ENCODE measurements at regions not wholly inside any gene's neighbourhood (a gene's known extent, or its start where the extent isn't known, plus 50 kb on each side); places are given as distances from the start of the nearest gene placed in this dataset.

GRCh38 chr2:193776988-193777387 lies 1582.3 kb upstream of the TMEFF2 start:
- TF ChIP-seq, protein P1, sequence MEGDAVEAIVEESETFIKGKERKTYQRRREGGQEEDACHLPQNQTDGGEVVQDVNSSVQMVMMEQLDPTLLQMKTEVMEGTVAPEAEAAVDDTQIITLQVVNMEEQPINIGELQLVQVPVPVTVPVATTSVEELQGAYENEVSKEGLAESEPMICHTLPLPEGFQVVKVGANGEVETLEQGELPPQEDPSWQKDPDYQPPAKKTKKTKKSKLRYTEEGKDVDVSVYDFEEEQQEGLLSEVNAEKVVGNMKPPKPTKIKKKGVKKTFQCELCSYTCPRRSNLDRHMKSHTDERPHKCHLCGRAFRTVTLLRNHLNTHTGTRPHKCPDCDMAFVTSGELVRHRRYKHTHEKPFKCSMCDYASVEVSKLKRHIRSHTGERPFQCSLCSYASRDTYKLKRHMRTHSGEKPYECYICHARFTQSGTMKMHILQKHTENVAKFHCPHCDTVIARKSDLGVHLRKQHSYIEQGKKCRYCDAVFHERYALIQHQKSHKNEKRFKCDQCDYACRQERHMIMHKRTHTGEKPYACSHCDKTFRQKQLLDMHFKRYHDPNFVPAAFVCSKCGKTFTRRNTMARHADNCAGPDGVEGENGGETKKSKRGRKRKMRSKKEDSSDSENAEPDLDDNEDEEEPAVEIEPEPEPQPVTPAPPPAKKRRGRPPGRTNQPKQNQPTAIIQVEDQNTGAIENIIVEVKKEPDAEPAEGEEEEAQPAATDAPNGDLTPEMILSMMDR (IDR thresholded peaks at IDR 0.05): no peak
- TF ChIP-seq POLR2A (IDR thresholded peaks at IDR 0.05): no peak
- TF ChIP-seq POLR2AphosphoS5 (IDR thresholded peaks at IDR 0.05): no peak

All from breast epithelium (tissue), 3 donors.